ENCODE measurements at regions not wholly inside any gene's neighbourhood (a gene's known extent, or its start where the extent isn't known, plus 50 kb on each side); places are given as distances from the start of the nearest gene placed in this dataset.
"Not testable (repeated sequence)": the region's sequence is repeated elsewhere in the genome, so short reads cannot be mapped to it uniquely, and the experiment has no call there.

DNA sequence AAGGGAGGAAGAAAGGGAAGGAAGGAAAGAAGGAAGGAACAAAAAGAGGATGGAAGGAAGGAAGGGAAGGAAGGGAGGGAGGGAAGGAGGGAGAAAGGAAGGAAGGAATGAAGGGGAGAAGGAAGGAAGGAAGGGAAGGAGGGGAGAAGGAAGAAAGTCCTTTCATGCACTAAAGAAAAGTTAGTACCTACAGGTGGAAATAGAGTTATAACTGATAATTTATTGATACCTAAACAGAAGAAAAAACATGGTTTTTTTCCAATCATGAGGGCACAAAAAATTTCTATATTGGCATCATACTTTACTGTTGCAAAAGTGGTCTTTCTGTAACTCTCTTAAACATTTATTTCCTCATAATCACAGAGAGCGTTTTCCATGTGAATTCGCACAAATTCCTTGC, 659.4 kb downstream of the MAFB start:
- DNase-seq: no peak

GRCh38 chr20:40019510-40019909, 669.5 kb downstream of the MAFB start:
- DNase-seq: peak; percentile 62 to 95 (median 71)

GRCh38 chr20:40017765-40018164, 671.3 kb downstream of the MAFB start:
- no peak for DNase-seq

- DNase-seq: no peak
Observed at GRCh38 chr20:40016890-40017289, 672.1 kb downstream of the MAFB start.

GRCh38 chr20:40016392-40016791, 672.6 kb downstream of the MAFB start:
- no peak for DNase-seq

GRCh38 chr20:40012026-40012425, 677.0 kb downstream of the MAFB start:
- not testable (repeated sequence) for DNase-seq

DNA sequence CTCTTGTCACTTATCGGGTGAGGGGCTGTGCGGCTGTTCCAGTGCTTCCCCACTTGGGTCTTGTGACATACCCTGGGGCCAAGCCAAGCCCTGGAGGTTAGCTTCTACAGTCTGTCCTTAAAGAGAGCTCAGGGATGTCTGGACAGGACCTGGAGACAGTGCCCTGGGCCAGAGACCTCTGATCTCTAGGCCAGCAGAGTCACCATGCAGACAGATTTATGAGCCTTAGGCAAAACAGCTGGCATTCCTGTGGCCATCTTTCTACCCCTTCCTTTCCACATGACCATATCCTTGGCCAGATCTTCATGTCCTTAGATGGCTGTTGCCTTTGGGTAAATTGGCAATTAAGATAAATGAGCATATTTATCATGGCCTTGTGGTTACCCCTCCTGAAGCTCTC, 678.6 kb downstream of the MAFB start:
- no peak for DNase-seq

DNA sequence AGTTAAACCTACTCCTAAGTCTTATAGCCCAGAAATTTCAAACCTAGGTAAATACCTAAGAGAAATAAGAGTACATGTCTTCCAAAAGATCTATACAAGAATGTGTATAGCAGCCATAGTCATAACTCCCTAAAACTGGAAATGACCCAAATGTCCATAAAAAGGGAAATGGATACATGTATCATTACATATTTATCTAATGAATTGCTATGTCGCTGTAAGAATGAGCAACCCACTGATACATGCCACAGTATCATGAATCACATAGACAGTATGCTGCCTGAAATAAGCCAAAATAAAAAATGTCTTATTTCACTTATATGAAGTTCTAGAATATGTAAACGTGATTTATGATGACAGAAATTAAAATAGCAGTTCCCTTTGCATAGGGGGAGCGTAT, 679.5 kb downstream of the MAFB start:
- DNase-seq: no peak

- no peak for DNase-seq
Observed at GRCh38 chr20:40008177-40008576, 680.9 kb downstream of the MAFB start.

GRCh38 chr20:40006168-40006860, 682.7 kb downstream of the MAFB start:
- peak in 1 of 3 experiments; percentile 29 for DNase-seq

DNA sequence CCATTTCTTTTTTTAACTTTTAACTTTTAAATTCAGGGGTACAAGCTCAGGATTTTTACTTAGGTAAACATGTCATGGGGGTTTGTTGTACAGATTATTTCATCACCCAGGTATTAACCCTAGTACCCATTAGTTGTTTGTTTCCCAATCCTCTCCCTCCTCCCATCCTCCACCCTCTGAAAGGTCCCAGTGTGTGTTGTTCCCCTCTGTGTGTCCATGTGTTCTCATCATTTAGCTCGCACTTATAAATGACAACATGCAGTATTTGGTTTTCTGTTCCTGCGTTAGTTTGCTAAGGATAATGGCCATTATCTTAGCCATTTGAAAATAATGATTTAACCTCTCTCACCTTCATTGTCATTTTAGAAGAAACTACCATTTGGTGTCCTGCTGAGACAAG, 684.9 kb downstream of the MAFB start:
- DNase-seq: peak in 2 of 3 experiments; percentile 37 to 71

DNA sequence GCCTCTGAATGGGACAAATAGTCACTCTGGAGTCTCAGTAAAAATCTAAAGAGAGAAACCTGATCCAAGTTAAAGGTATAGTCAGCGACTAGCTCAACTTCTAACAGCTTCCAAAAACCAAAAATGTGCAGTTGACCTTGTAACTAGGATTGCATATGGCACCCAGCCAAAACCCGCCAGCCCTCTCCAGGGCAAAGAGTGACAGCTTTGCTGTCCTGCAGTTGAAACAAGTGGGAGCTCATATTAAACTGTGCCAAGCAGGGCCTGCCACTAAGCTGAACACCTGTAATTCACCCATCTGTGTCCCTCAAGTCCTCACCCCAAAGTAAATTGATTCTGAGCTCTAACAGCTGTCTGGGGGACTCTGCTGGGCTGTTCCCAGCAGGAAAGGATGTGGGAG, 695.3 kb downstream of the MAFB start:
- DNase-seq: peak; percentile 11 to 77 (median 67)

- no peak for DNase-seq
Observed at GRCh38 chr20:39990692-39991091, 698.3 kb downstream of the MAFB start.

- DNase-seq: no peak
Observed at GRCh38 chr20:39988991-39989390, 700.0 kb downstream of the MAFB start.

GRCh38 chr20:39986173-39986904, 702.7 kb downstream of the MAFB start:
- DNase-seq: peak; percentile 26 to 94 (median 79)

DNA sequence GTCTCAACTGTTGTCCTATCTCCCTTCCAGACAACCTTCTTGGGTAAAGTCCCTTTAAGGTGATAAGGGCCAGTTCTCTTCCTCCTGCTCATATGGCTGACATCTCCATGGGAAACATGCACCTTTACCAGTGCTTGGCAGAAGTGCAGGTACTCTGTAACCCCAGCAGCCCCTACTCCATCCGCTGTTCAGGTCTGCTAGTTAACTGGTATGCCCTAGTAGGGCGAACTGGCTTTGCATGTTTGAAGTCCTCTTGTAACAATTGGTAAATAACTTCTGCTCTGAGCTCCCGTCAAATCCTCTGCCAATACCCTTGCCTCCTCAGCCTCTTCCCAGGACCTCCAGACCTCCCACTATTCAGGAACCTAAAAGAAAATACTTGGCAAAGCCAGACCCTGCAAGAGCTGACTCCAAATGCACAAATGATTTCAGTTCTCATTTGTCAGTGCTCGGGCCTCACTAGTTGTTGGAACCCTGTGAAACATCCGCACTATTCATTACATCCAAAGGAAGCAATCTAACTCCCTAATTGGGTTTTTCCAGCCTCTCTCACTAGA, 703.7 kb downstream of the MAFB start:
- no peak for DNase-seq

DNA sequence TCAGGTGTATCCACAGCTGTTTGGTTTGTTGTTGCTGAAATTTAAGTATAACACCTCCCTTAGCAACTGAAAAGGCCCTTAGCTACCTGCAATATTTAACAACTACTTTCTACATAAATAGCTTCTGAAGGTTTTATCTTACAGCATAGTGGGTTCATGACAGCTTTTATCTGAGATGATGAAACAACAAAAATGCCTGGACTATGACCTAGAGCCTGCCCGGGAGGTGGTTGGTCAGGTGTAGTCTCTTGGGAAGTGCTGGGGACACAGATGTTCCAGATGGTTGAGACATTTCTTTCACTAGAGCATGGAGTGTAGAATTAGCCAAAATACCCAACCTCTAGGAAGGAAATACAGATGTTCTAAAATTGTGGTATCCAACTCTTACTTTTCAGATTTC, 705.4 kb downstream of the MAFB start:
- no peak for DNase-seq

DNA sequence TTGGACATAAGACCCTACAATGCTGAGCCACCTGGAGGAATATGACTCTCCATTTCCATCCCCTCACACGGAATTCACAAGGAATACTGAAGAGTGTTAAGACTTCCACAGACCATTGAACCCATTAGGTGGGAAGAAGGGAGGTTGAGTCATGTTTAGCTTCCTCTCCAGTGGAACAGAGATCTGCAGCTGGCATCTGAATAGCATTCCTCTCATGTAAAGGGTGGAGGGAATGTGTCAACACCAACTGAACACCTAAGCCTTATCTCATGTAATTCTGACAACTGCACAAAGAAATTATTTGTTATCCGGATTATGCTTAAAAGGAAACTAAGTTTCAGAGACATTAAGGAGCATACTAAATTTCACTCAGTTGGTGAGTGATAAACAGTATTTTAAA, 705.9 kb downstream of the MAFB start:
- DNase-seq: no peak

DNA sequence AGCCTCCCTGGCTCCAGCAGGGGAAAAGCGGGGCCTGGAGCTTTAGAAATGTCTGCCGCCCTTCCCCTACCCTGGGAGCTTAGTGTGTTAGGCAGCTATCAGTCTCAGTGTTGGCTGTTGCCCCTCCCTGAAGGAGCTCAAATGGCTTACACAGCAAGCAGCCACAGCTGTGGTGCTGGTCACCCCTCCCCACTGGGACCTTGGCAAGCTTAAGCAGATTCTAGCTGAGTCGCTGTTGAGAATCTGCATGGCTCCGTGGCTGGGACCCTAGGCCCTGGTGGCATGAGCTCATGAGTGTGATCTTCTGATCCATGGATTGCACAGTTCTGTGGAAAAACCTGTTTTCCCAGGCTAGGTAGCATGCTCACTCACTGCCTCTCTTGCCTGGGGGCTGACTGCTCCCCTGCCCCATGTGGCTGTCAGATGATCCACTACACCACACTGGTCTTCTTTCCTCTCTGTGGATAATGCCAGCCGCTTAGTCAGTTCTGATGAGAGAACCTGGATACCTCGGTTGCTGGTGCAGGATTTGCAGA, 714.0 kb downstream of the MAFB start:
- no peak for DNase-seq

- no peak for DNase-seq
Observed at GRCh38 chr20:39968495-39968894, 720.5 kb downstream of the MAFB start.

DNA sequence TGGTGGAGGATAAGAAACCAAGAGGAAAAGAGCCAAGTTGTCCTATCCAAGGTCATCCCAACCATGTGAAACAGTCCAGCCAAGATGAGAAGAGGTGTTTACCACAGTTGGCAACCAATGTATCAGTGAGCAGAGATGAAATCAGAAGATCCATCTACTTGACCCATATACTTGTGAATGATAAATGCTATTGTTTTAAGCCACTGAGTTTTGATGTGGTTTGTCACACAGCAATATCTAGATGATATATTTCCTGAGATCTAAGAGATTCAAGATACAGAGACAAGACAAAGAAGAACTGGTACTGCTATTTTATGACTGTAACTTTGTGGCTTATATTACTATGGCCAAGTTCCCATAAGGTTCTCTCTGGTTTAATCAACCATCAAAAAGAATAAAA, 721.2 kb downstream of the MAFB start:
- DNase-seq: no peak

- no peak for DNase-seq
Observed at GRCh38 chr20:39961637-39962244, 727.3 kb downstream of the MAFB start.
